ENCODE measurements at regions not wholly inside any gene's neighbourhood (a gene's known extent, or its start where the extent isn't known, plus 50 kb on each side); places are given as distances from the start of the nearest gene placed in this dataset.
A peak's percentile ranks its signal among the peaks of the same experiment; 100 is the strongest.
"Not testable (repeated sequence)": the region's sequence is repeated elsewhere in the genome, so short reads cannot be mapped to it uniquely, and the experiment has no call there.

- no peak overlapping the region for H3K4me3 ChIP-seq (ENCODE audit: low read depth, low read length)
- no peaks in the 10 kb centered on the region for H3K9me3 ChIP-seq
- no peaks in the 10 kb centered on the region for H3K36me3 ChIP-seq
- H3K27me3 ChIP-seq, result no peaks in the 10 kb centered on the region
- TF ChIP-seq, protein P1, sequence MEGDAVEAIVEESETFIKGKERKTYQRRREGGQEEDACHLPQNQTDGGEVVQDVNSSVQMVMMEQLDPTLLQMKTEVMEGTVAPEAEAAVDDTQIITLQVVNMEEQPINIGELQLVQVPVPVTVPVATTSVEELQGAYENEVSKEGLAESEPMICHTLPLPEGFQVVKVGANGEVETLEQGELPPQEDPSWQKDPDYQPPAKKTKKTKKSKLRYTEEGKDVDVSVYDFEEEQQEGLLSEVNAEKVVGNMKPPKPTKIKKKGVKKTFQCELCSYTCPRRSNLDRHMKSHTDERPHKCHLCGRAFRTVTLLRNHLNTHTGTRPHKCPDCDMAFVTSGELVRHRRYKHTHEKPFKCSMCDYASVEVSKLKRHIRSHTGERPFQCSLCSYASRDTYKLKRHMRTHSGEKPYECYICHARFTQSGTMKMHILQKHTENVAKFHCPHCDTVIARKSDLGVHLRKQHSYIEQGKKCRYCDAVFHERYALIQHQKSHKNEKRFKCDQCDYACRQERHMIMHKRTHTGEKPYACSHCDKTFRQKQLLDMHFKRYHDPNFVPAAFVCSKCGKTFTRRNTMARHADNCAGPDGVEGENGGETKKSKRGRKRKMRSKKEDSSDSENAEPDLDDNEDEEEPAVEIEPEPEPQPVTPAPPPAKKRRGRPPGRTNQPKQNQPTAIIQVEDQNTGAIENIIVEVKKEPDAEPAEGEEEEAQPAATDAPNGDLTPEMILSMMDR (IDR thresholded peaks at IDR 0.05; ENCODE audit: low read depth, low read length), result no peak
- H3K4me1 ChIP-seq, result no peaks in the 10 kb centered on the region
- DNase-seq, result no peak
Measured at GRCh38 chr3:101123081-101123480, 129.9 kb upstream of the ABI3BP start.

DNA sequence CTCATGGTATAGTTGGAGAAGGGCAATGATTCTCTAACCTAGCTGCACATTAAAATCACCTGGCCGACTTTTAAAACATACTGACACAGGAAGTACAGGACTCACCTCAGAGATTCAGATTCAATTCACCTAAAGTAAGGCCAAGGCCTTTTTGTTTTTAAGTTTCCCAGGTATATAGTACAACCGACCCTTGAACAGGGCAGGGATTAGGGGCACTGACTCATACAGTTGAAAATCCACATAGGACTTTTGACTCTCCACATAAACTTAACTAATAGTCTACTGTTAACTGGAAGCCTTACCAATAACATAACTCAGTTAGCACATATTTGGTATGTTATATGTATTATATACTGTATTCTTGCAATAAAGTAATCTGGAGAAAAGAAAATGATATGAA is 129.5 kb upstream of the ABI3BP start:
- TF ChIP-seq, protein P1 (IDR thresholded peaks at IDR 0.05; ENCODE audit: low read depth, low read length), result no peak
- Histone ChIP-seq H3K36me3 (no peaks in the 10 kb centered on the region), H3K27me3 (no peaks in the 10 kb centered on the region), H3K4me3 (ENCODE audit: low read depth, low read length) (no peak overlapping the region), H3K4me1 (no peaks in the 10 kb centered on the region), H3K9me3 (no peaks in the 10 kb centered on the region)
- DNase-seq, result no peak

DNA sequence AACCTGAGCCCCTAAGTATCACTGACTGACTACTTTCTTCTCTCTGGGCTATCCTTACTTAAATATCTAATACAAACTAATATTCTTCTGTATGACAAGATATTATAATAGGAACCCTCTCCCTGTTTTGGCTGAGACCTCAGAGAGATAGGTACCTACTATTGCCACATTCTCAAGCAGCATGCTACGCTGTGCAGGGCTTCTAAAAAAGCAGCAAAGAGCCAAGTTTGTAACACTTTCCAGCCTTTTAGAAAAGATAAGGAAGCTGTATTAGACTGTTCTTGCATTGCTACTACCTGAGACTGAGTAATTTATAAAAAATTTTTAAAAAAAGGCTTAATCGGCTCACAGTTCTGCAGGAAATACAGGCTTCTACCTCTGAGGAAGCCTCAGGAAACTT is 126.8 kb upstream of the ABI3BP start:
- TF ChIP-seq, protein P1 (IDR thresholded peaks at IDR 0.05; ENCODE audit: low read depth, low read length), result no peak
- H3K4me1 ChIP-seq, result no peaks in the 10 kb centered on the region
- H3K9me3 ChIP-seq, result no peaks in the 10 kb centered on the region
- no peaks in the 10 kb centered on the region for H3K36me3 ChIP-seq
- no peak overlapping the region for H3K4me3 ChIP-seq (ENCODE audit: low read depth, low read length)
- no peaks in the 10 kb centered on the region for H3K27me3 ChIP-seq
- DNase-seq, result no peak

- H3K27me3 ChIP-seq, result no peaks in the 10 kb centered on the region
- no peaks in the 10 kb centered on the region for H3K4me1 ChIP-seq
- no peak for DNase-seq
- no peak overlapping the region for H3K4me3 ChIP-seq (ENCODE audit: low read depth, low read length)
- no peaks in the 10 kb centered on the region for H3K9me3 ChIP-seq
- TF ChIP-seq, protein P1 (IDR thresholded peaks at IDR 0.05; ENCODE audit: low read depth, low read length), result no peak
- H3K36me3 ChIP-seq, result no peaks in the 10 kb centered on the region
Measured at GRCh38 chr3:101119535-101119934, 126.3 kb upstream of the ABI3BP start.

DNA sequence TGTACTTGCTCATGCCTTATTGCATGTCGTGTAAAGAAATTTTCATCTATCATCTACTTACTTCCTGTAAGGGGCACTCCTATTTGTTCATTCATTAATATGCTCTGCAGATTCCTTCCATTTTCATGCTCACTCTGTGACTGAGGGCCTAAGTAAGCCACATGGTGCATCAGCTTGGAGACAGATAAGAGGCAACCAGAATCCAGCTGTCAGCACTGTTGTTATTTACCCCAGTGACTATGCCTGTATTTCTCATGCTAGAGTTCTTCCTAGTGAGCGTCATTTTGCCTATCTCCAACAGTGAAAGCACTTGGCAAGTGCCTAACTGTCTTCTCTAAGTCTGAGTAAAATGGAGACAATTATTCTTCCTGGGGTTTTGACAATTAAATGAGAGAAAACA is 124.8 kb upstream of the ABI3BP start:
- TF ChIP-seq, protein P1 (IDR thresholded peaks at IDR 0.05; ENCODE audit: low read depth, low read length), result no peak
- no peaks in the 10 kb centered on the region for H3K4me1 ChIP-seq
- H3K9me3 ChIP-seq, result no peaks in the 10 kb centered on the region
- DNase-seq, result peak; percentile 12
- H3K36me3 ChIP-seq, result no peaks in the 10 kb centered on the region
- no peak overlapping the region for H3K4me3 ChIP-seq (ENCODE audit: low read depth, low read length)
- H3K27me3 ChIP-seq, result no peaks in the 10 kb centered on the region

DNA sequence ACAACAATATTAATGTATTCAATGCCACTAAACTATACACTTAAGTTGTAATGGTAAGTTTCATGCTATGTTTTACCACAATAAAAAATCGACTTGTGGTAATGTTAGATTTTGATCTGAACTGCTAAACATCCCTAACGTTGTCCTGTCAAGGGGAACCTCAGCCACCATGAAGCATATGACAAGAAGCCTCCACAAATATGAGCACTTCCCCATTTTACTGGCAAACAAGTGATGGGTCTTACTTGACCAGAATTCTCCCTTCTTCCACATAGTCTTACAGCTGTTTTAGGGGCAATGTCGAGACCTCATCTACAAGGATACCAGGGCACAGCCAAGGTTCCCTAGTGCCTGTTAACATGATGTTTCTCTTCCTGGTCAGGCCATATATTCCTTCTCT is 124.2 kb upstream of the ABI3BP start:
- TF ChIP-seq, protein P1 (IDR thresholded peaks at IDR 0.05; ENCODE audit: low read depth, low read length), result no peak
- Histone ChIP-seq H3K27me3 (no peaks in the 10 kb centered on the region), H3K36me3 (no peaks in the 10 kb centered on the region), H3K9me3 (no peaks in the 10 kb centered on the region), H3K4me3 (ENCODE audit: low read depth, low read length) (no peak overlapping the region), H3K4me1 (no peaks in the 10 kb centered on the region)
- no peak for DNase-seq

DNA sequence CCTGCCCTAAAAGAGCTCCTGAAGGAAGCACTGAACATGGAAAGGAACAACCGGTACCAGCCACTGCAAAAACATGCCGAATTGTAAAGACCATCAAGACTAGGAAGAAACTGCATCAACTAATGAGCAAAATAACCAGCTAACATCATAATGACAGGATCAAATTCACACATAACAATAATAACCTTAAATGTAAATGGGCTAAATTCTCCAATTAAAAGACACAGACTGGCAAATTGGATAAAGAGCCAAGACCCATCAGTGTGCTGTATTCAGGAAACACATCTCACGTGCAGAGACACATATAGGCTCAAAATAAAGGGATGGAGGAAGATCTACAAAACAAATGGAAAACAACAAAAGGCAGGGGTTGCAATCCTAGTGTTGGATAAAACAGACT is 117.1 kb upstream of the ABI3BP start:
- not testable (repeated sequence) for H3K36me3 ChIP-seq; DNase-seq; H3K27me3 ChIP-seq; H3K9me3 ChIP-seq; H3K4me3 ChIP-seq (ENCODE audit: low read depth, low read length); H3K4me1 ChIP-seq
